GM23338 (cell line): ENCODE measurements at regions not wholly inside any gene's neighbourhood (a gene's known extent, or its start where the extent isn't known, plus 50 kb on each side); places are given as distances from the start of the nearest gene placed in this dataset.

Experiments used
- ATAC-seq: fragments of 200-7000 bp; cut with Tn5 transposase; 3 replicates; pipeline ENCODE4 v1.9.1; 2020
- DNase-seq: peaks from one replicate; pipeline ENCODE4 v3.0.0-alpha.2; 2015; ENCODE audit warnings: low spot score
- H2AFZ ChIP-seq: fragments of 200-600 bp; sonication (generic); 2 replicates; pipeline ENCODE4 v1.8.0; 2016; ENCODE audit warnings: antibody characterized with exemption, mild to moderate bottlenecking, moderate library complexity
- H3F3A ChIP-seq: fragments of 200-600 bp; sonication (generic); replicated peaks from 2 replicates; pipeline ENCODE4 v1.8.0; 2017; ENCODE audit warnings: antibody characterized with exemption, mixed run types, low read depth
- H3K27ac ChIP-seq: fragments of 200-600 bp; sonication (generic); 2 replicates; pipeline ENCODE4 v1.6.1; 2016; ENCODE audit warnings: low read depth
- H3K27me3 ChIP-seq: fragments of 200-600 bp; sonication (generic); 2 replicates; pipeline ENCODE4 v1.8.0; 2016; ENCODE audit warnings: mild to moderate bottlenecking, mixed run types, moderate library complexity; ENCODE audit not compliant: insufficient read depth
- H3K36me3 ChIP-seq: fragments of 200-600 bp; sonication (generic); 2 replicates; pipeline ENCODE4 v1.8.0; 2016; ENCODE audit warnings: mild to moderate bottlenecking; ENCODE audit not compliant: insufficient read depth
- H3K4me1 ChIP-seq: fragments of 200-600 bp; sonication (generic); 2 replicates; pipeline ENCODE4 v1.8.0; 2016; ENCODE audit warnings: mild to moderate bottlenecking, moderate library complexity; ENCODE audit not compliant: insufficient read depth
- H3K4me2 ChIP-seq: fragments of 200-600 bp; sonication (generic); 2 replicates; pipeline ENCODE4 v1.7.1; 2017; ENCODE audit warnings: mixed run types
- H3K4me3 ChIP-seq: fragments of 200-600 bp; sonication (generic); 2 replicates; pipeline ENCODE4 v1.6.1; 2016; ENCODE audit warnings: mixed run types
- H3K79me2 ChIP-seq: fragments of 200-600 bp; sonication (generic); replicated peaks from 2 replicates; pipeline ENCODE4 v1.8.0; 2017; ENCODE audit warnings: mild to moderate bottlenecking; ENCODE audit not compliant: insufficient read depth
- H3K9me2 ChIP-seq: fragments of 200-600 bp; sonication (generic); 2 replicates; pipeline ENCODE4 v1.8.0; 2017; ENCODE audit not compliant: insufficient read depth
- H4K20me1 ChIP-seq: fragments of 200-600 bp; sonication (generic); replicated peaks from 2 replicates; pipeline ENCODE4 v1.8.0; 2017; ENCODE audit warnings: mild to moderate bottlenecking; ENCODE audit not compliant: insufficient read depth
- H3K27ac Mint-ChIP-seq: 2 replicates; pipeline ENCODE4 v1.8.0; 2020; ENCODE audit warnings: inconsistent platforms, mild to moderate bottlenecking, moderate library complexity, mixed read lengths
- H3K27me3 Mint-ChIP-seq: 3 replicates; pipeline ENCODE4 v1.8.0; 2022; ENCODE audit warnings: low read depth, mild to moderate bottlenecking, moderate library complexity, mixed read lengths, inconsistent platforms; ENCODE audit not compliant: insufficient read depth, poor library complexity
- H3K36me3 Mint-ChIP-seq: 3 replicates; pipeline ENCODE4 v1.8.0; 2021; ENCODE audit warnings: low read depth, mild to moderate bottlenecking, inconsistent platforms, moderate library complexity, mixed read lengths
- H3K4me1 Mint-ChIP-seq: 3 replicates; pipeline ENCODE4 v1.8.0; 2020; ENCODE audit warnings: mild to moderate bottlenecking, inconsistent platforms, mixed read lengths
- H3K4me3 Mint-ChIP-seq: 3 replicates; pipeline ENCODE4 v1.8.0; 2021; ENCODE audit warnings: moderate library complexity, mild to moderate bottlenecking, inconsistent platforms, mixed read lengths
- H3K9me3 Mint-ChIP-seq: 3 replicates; pipeline ENCODE4 v1.8.0; 2020; ENCODE audit warnings: moderate library complexity, mild to moderate bottlenecking, inconsistent platforms, mixed read lengths
- EZH2phosphoT487 ChIP-seq: fragments of 200-600 bp; sonication (generic); IDR thresholded peaks from one replicate; pipeline ENCODE4 v1.8.1; 2018; ENCODE audit warnings: antibody characterized with exemption; ENCODE audit not compliant: unreplicated experiment
- JUNB ChIP-seq: IDR thresholded peaks from one replicate; pipeline ENCODE4 v1.6.1; 2016; ENCODE audit warnings: antibody characterized with exemption; ENCODE audit not compliant: unreplicated experiment
- REST ChIP-seq: IDR thresholded peaks from one replicate; pipeline ENCODE4 v1.6.1; 2018; ENCODE audit warnings: antibody characterized with exemption; ENCODE audit not compliant: unreplicated experiment
- STAT1 ChIP-seq: IDR thresholded peaks from one replicate; pipeline ENCODE4 v1.6.1; 2016; ENCODE audit warnings: antibody characterized with exemption; ENCODE audit not compliant: unreplicated experiment
- ZNF114 ChIP-seq: fragments of 250-450 bp; sonication (Bioruptor Pico); IDR thresholded peaks from 2 replicates; pipeline ENCODE4 v1.5.0; 2020; ENCODE audit warnings: mild to moderate bottlenecking, moderate library complexity
- ZNF331 ChIP-seq: fragments of 250-450 bp; sonication (Bioruptor Pico); IDR thresholded peaks from 2 replicates; pipeline ENCODE4 v1.5.0; 2020; ENCODE audit warnings: low read depth, mild to moderate bottlenecking, moderate library complexity
- ZNF462 ChIP-seq: fragments of 250-450 bp; sonication (Bioruptor Pico); IDR thresholded peaks from 2 replicates; pipeline ENCODE4 v1.5.0; 2020; ENCODE audit warnings: mild to moderate bottlenecking, moderate library complexity

GRCh38 chr1:222950892-222951291 is 136.1 kb downstream of the DISP1 start:
- Mint-ChIP-seq H3K4me1 (peaks cover 13% of the 10 kb centered on the region), H3K27ac (no peak overlapping the region), H3K9me3 (no peaks in the 10 kb centered on the region), H3K4me3 (no peak overlapping the region), H3K36me3 (peaks cover 6% of the 10 kb centered on the region), H3K27me3 (no peaks in the 10 kb centered on the region)
- no peak for ATAC-seq
- TF ChIP-seq EZH2phosphoT487: no peak
- TF ChIP-seq JUNB: no peak
- TF ChIP-seq ZNF114: no peak
- TF ChIP-seq ZNF462: no peak
- TF ChIP-seq ZNF331 (CRISPR knock-in tag): no peak
- TF ChIP-seq STAT1: no peak
- TF ChIP-seq REST: no peak
- no peak overlapping the region for H3K27ac ChIP-seq
- no peaks in the 10 kb centered on the region for H3K9me2 ChIP-seq
- H4K20me1 ChIP-seq: no peaks in the 10 kb centered on the region
- H3K4me2 ChIP-seq: no peak overlapping the region
- H3K27me3 ChIP-seq: no peaks in the 10 kb centered on the region
- no peak overlapping the region for H3K4me3 ChIP-seq
- H3K4me1 ChIP-seq: no peaks in the 10 kb centered on the region
- no peak overlapping the region for H2AFZ ChIP-seq
- no peaks in the 10 kb centered on the region for H3F3A ChIP-seq
- no peaks in the 10 kb centered on the region for H3K79me2 ChIP-seq
- no peak for DNase-seq
- H3K36me3 ChIP-seq: no peaks in the 10 kb centered on the region
